SK-N-MC (cell line): ENCODE measurements at regions not wholly inside any gene's neighbourhood (a gene's known extent, or its start where the extent isn't known, plus 50 kb on each side); places are given as distances from the start of the nearest gene placed in this dataset.

Source experiments
- DNase-seq: peaks from one replicate; pipeline ENCODE4 v3.0.0-alpha.2; 2011; ENCODE audit warnings: low read depth, low spot score
- H3K27ac ChIP-seq: fragments of 200-600 bp; sonication (generic); 2 replicates; pipeline ENCODE4 v1.5.1; 2016; ENCODE audit warnings: mixed run types
- H3K36me3 ChIP-seq: fragments of 200-600 bp; sonication (generic); 2 replicates; pipeline ENCODE4 v1.6.1; 2017; ENCODE audit warnings: antibody characterized with exemption, low read length, mixed read lengths; ENCODE audit not compliant: insufficient read depth
- H3K4me3 ChIP-seq: fragments of 200-600 bp; sonication (generic); 2 replicates; pipeline ENCODE4 v1.5.1; 2016
- H3K9ac ChIP-seq: fragments of 200-600 bp; sonication (generic); 2 replicates; pipeline ENCODE4 v1.8.0; 2017; ENCODE audit warnings: mixed run types, mixed read lengths; ENCODE audit not compliant: insufficient read length
- H3K9me3 ChIP-seq: fragments of 200-600 bp; sonication (generic); 2 replicates; pipeline ENCODE4 v1.6.1; 2017; ENCODE audit warnings: low read depth, mild to moderate bottlenecking, antibody characterized with exemption, low read length, moderate library complexity, mixed read lengths
- EZH2 ChIP-seq: fragments of 200-600 bp; sonication (generic); IDR thresholded peaks from one replicate; pipeline ENCODE4 v1.6.1; 2017; ENCODE audit warnings: antibody characterized with exemption
- FOXP2 ChIP-seq: optimal IDR thresholded peaks from 2 replicates; pipeline ENCODE3; 2011; ENCODE audit warnings: mild to moderate bottlenecking, moderate library complexity; ENCODE audit not compliant: insufficient read depth; ENCODE audit errors: extremely low read length, control extremely low read depth
- POLR2AphosphoS5 ChIP-seq: IDR thresholded peaks from 2 replicates; pipeline ENCODE4 v1.6.1; 2012; ENCODE audit warnings: mild to moderate bottlenecking, low read depth, low read length, borderline replicate concordance

GRCh38 chr4:64625438-64625837 lies 216.2 kb upstream of the TECRL start:
- TF ChIP-seq FOXP2, result no peak
- TF ChIP-seq EZH2, result no peak
- no peak for TF ChIP-seq POLR2AphosphoS5
- H3K27ac ChIP-seq, result no peak overlapping the region
- DNase-seq, result no peak
- H3K9me3 ChIP-seq, result no peaks in the 10 kb centered on the region
- no peak overlapping the region for H3K9ac ChIP-seq
- H3K4me3 ChIP-seq, result no peak overlapping the region
- no peaks in the 10 kb centered on the region for H3K36me3 ChIP-seq

GRCh38 chr4:64617800-64618199 lies 208.6 kb upstream of the TECRL start:
- Histone ChIP-seq H3K27ac (no peak overlapping the region), H3K4me3 (peak overlapping the region; percentile 50), H3K9me3 (no peaks in the 10 kb centered on the region), H3K36me3 (no peaks in the 10 kb centered on the region), H3K9ac (peak overlapping the region; percentile 43)
- DNase-seq, result peak; percentile 61
- TF ChIP-seq FOXP2, result no peak
- no peak for TF ChIP-seq EZH2
- TF ChIP-seq POLR2AphosphoS5, result no peak

- no peaks in the 10 kb centered on the region for H3K9me3 ChIP-seq
- no peak overlapping the region for H3K9ac ChIP-seq
- H3K36me3 ChIP-seq, result no peaks in the 10 kb centered on the region
- TF ChIP-seq EZH2 (no peak), FOXP2 (no peak), POLR2AphosphoS5 (no peak)
- H3K4me3 ChIP-seq, result peak overlapping the region; percentile 9; the same call in 1 of the 2 replicates
- DNase-seq, result peak; percentile 14
- H3K27ac ChIP-seq, result peak overlapping the region; percentile 55; the same call in 1 of the 2 replicates
Observed at GRCh38 chr4:64614276-64614675, 205.0 kb upstream of the TECRL start.

GRCh38 chr4:64613046-64613445 lies 203.8 kb upstream of the TECRL start:
- no peak overlapping the region for H3K9ac ChIP-seq
- no peaks in the 10 kb centered on the region for H3K36me3 ChIP-seq
- no peak for TF ChIP-seq FOXP2
- no peak for TF ChIP-seq POLR2AphosphoS5
- no peak for TF ChIP-seq EZH2
- no peak overlapping the region for H3K27ac ChIP-seq
- no peak overlapping the region for H3K4me3 ChIP-seq
- H3K9me3 ChIP-seq, result no peaks in the 10 kb centered on the region
- DNase-seq, result no peak

GRCh38 chr4:64598066-64598465 lies 188.8 kb upstream of the TECRL start:
- no peaks in the 10 kb centered on the region for H3K9me3 ChIP-seq
- no peak overlapping the region for H3K9ac ChIP-seq
- H3K36me3 ChIP-seq, result no peaks in the 10 kb centered on the region
- H3K27ac ChIP-seq, result peak overlapping the region; percentile 32; the same call in 1 of the 2 replicates
- TF ChIP-seq FOXP2, result no peak
- no peak for TF ChIP-seq POLR2AphosphoS5
- TF ChIP-seq EZH2, result no peak
- peak; percentile 14 for DNase-seq
- no peak overlapping the region; the same call in 1 of the 2 replicates for H3K4me3 ChIP-seq

- no peaks in the 10 kb centered on the region for H3K36me3 ChIP-seq
- H3K4me3 ChIP-seq, result no peak overlapping the region
- TF ChIP-seq FOXP2 (no peak), POLR2AphosphoS5 (no peak), EZH2 (no peak)
- H3K9me3 ChIP-seq, result no peaks in the 10 kb centered on the region
- no peak overlapping the region for H3K27ac ChIP-seq
- DNase-seq, result no peak
- no peak overlapping the region for H3K9ac ChIP-seq
Observed at GRCh38 chr4:64594723-64595122, 185.5 kb upstream of the TECRL start.

- Histone ChIP-seq H3K9ac (no peak overlapping the region), H3K36me3 (no peaks in the 10 kb centered on the region), H3K27ac (no peak overlapping the region), H3K4me3 (no peak overlapping the region), H3K9me3 (no peaks in the 10 kb centered on the region)
- TF ChIP-seq FOXP2 (no peak), POLR2AphosphoS5 (no peak), EZH2 (no peak)
- no peak for DNase-seq
Observed at GRCh38 chr4:64588507-64588906, 179.3 kb upstream of the TECRL start.

GRCh38 chr4:64584981-64585557 lies 175.8 kb upstream of the TECRL start:
- H3K9ac ChIP-seq, result no peak overlapping the region
- TF ChIP-seq POLR2AphosphoS5 (no peak), EZH2 (no peak), FOXP2 (no peak)

GRCh38 chr4:64584125-64584524 lies 174.9 kb upstream of the TECRL start:
- no peak for DNase-seq
- no peak overlapping the region for H3K27ac ChIP-seq

More at GRCh38 chr4:64584981-64585557, 175.8 kb upstream of the TECRL start:
- no peaks in the 10 kb centered on the region for H3K9me3 ChIP-seq
- no peak overlapping the region for H3K4me3 ChIP-seq
- no peaks in the 10 kb centered on the region for H3K36me3 ChIP-seq
- DNase-seq, result peak; percentile 45
- no peak overlapping the region for H3K27ac ChIP-seq

More at GRCh38 chr4:64584125-64584524, 174.9 kb upstream of the TECRL start:
- H3K9me3 ChIP-seq, result no peaks in the 10 kb centered on the region
- no peak overlapping the region for H3K9ac ChIP-seq
- H3K4me3 ChIP-seq, result no peak overlapping the region
- H3K36me3 ChIP-seq, result no peaks in the 10 kb centered on the region
- TF ChIP-seq POLR2AphosphoS5 (no peak), FOXP2 (no peak), EZH2 (no peak)
